ENCODE measurements at regions not wholly inside any gene's neighbourhood (a gene's known extent, or its start where the extent isn't known, plus 50 kb on each side); places are given as distances from the start of the nearest gene placed in this dataset.

DNA sequence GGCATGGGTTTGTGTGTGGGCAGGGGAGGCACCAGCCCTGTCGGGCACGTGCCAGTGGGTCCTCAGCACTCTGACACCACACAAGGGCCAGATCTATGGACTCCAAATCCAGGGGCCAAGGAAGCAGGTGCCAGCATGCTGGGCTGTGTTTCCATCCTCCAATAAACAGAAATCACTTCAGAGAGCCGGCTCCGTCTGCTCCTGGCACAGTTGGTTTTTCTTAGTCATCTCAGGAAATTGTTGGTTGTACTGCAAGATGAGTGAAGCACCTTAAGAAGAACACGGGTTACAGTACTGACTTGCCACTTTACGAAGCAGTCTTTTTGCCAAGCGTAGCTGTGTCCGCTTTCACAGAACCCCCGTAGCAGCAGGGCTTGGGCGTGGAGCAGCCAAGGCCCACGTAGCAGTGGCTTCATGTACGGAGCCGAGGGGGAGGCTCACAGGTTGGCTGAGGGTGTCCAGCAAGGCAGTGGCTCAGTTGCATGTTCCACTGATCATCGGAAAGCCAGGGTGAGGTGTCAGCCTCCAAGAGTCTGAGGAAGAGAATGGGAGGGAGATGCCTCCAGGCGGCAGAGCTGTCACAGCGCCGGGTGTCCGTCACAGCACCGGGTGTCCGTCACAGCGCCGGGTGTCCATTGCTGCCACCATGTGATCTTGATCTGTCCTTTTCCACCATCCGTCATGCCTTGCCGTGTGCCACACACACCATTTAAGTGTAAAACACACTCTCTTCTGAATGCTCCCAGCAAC, 314.9 kb downstream of the CTTN start:
- no peak for DNase-seq (ENCODE audit: insufficient read length, low spot score)
- FAIRE-seq, result peak; percentile 54

DNA sequence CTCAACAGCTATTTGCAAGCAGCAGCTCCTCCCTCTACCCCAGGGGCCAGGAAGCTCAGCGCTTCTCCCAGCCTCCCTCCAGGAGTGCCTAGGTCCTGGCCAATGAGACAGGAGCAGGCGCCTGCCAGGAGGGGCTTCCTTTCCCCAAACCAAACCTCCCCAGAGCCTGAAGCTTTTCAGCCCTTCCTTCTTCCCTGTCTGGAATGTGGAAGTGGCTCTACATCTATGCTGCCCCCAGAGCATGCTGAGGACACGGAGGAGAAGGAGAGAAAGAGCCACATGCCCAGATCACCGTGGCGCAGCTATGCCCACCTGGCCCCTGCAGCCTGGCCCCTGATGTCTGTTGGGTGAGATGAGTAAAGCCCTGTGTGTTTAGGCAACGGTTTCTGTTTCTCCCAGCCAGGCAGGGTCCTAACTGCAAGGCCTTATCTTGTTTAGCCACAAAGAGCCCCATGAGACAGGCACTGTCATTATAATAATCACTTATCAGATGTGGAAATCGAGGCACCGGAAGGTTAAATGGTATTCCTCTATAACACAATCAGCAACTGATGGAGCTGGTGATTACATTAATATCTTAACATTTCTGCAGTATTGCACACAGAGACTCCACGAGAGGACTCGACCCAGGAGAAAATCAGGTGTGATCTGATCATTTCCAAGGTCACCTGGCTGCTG, 315.8 kb downstream of the CTTN start:
- FAIRE-seq (no peak), DNase-seq (ENCODE audit: insufficient read length, low spot score) (no peak)

GRCh38 chr11:70715166-70715951, 317.0 kb downstream of the CTTN start:
- DNase-seq (ENCODE audit: insufficient read length, low spot score), result no peak
- no peak for FAIRE-seq

DNA sequence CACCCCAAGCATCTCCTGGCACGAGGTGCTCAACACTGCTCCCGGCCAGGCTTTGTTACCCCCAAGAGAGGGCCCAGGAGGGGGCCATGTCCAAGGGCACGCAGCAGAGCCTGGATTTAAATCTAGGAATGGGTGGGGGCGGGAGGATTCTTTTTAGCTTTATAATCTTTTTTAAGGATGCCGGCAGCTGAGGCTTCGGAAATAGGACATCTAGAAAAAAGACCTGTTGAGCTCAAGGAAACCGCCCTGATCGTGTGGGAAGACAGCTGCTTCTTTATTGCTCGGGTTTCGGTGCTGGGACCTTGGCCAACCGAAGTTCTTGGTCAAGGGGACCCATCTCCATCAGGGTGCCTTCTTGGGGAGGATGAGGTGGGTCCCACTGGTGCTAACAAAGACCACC, 317.9 kb downstream of the CTTN start:
- DNase-seq (ENCODE audit: insufficient read length, low spot score) (no peak), FAIRE-seq (no peak)

DNA sequence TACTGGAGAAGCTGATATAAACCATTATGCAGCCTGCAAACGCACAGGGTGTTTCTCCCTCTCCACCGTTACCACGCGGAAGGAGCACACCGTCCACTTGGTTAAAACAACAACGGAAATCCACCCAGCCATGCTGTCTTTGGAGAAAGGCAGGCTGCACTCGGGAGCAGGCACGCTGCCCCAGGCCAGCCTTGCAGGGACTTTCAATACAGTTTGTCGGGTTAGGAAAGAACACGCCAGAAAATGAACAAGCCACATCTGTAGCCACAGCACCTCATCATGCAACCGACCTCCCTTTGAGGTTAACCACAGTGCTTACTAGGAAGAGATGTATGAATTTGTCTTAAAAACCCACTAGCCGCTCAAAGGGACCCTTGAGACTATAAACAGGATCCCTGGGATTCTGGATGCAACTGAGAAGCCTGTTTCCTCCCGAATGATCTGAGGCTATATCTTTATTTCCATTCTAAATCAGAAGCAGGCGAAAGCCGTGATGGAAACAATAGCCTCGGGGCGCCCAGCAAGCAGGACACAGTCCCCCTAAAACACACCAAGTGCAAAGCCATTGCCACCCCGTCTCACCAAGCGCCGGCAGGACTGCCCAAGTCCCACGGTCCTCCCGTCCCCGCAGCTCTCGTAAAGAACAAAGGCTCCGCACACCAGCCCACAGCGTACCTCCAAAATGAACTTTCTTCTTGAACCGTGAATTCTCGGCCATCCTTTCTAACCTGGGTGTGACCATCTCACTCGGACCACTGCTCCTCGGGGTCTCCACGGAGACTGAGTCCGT, 318.9 kb downstream of the CTTN start:
- FAIRE-seq, result no peak
- no peak for DNase-seq (ENCODE audit: insufficient read length, low spot score)

DNA sequence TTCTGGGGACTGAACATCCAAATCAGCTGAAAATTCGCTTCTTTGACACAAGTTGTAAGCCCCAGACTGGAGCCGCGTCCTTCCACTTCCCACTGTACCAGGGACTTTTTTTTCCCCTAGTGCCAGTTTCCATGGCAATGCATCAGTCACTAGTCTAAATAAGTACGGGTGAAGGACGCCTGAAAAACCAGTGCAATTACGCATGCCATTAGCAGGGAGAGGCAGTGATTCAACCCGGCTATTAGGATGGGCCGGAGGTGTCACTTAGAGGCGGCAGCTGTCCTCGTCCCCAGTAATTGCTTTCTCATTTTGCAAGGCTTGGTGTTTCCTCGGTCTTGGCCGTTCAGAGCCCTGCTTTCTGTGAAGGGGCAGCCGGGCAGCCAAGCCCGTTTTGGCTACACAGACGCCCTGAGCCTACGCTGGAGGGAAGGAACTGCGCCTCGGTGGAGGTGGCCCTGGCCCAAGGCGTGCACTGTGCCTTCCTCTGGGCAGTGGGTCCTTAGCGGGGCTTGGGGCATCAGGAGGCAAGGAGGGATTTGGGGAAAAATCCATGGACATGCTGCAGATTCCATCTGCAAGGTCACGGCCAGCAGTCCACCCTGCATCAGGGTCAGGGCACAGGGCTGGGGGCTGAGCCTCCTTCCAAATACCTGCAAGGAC, 319.7 kb downstream of the CTTN start:
- DNase-seq (ENCODE audit: insufficient read length, low spot score) (no peak), FAIRE-seq (no peak)

DNA sequence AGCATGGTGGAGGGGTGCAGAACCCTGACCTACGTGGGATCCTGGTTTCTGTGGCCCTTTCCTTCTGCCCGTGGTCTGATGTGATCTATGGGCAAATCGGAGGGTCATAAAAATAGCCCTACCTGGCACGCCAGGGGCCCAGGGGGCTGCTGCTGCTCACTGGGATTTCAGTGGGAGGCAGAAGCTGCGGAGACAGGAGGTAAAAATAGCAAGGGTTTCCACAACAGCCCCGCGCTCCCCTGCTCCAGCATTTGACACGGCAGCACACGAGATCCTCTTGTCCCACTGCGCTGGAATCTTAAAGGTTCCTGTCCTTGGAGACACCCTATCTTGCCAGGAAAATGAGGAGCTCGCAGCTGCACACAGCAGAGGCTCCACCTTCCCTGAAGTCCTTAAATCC, 321.2 kb downstream of the CTTN start:
- DNase-seq (ENCODE audit: insufficient read length, low spot score) (no peak), FAIRE-seq (no peak)

- FAIRE-seq (no peak), DNase-seq (ENCODE audit: insufficient read length, low spot score) (no peak)
Observed at GRCh38 chr11:70720281-70720680, 322.0 kb downstream of the CTTN start.

GRCh38 chr11:70721006-70721405, 322.7 kb downstream of the CTTN start:
- FAIRE-seq, result no peak
- DNase-seq (ENCODE audit: insufficient read length, low spot score), result no peak

- DNase-seq (ENCODE audit: insufficient read length, low spot score) (no peak), FAIRE-seq (no peak)
Observed at GRCh38 chr11:70725278-70725677, 326.9 kb downstream of the CTTN start.

DNA sequence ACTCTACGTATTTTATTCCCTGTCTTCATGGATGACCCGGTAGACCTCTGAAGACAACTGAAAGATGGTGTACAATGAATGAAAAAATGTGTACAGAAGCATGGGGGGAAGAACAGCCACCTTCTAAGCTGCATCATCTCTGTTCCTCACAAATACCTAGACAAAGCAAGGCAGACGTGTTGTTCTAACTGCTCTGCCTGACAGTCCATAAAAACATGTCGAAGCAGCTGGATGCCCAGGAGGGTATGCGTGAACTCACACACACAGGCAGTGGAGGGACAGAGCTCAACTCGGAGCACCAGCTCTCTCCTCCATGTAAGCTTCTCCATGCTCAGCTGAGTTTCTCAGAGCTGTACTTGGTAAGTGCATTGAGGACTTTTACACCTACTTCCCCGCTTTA, 327.4 kb downstream of the CTTN start:
- DNase-seq (ENCODE audit: insufficient read length, low spot score), result no peak
- FAIRE-seq, result peak; percentile 33

- FAIRE-seq, result no peak
- DNase-seq (ENCODE audit: insufficient read length, low spot score), result no peak
Observed at GRCh38 chr11:70727021-70727420, 328.7 kb downstream of the CTTN start.

DNA sequence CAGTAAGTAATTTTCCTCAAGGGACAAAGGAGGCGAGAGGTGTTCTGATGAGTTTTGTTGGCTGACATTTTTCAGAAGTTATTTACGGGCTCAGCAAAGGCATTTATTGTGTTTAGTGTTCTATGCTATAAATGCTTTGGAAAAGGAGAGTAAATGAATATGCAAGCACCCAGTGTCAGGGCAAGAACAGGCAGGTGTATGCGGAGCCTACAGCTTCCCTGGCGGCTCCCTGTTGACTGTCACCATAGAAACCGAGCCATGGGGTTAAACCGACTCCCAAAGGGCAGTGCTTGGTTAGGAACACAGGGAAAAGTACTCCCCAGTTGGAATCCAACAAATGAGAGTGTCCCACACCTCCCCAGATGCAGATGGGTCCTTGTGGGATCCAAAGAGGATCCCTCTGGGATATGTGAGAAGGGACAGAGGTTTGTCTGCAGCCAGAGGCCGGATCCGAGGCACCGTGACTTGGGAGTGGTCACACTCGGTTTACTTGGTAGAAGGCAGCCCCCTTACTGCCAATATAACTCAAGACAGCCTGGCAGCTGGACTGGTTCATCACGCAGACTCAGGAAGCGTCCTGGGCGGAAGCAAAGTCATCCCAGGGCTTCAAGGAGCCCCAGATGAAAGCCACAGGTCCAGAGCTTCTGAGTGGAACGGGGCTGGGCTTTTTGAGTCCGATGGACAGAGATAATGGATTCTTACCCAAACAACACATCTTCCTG, 329.7 kb downstream of the CTTN start:
- FAIRE-seq (no peak), DNase-seq (ENCODE audit: insufficient read length, low spot score) (no peak)

- no peak for FAIRE-seq
Observed at GRCh38 chr11:70729949-70730348, 331.6 kb downstream of the CTTN start.

DNA sequence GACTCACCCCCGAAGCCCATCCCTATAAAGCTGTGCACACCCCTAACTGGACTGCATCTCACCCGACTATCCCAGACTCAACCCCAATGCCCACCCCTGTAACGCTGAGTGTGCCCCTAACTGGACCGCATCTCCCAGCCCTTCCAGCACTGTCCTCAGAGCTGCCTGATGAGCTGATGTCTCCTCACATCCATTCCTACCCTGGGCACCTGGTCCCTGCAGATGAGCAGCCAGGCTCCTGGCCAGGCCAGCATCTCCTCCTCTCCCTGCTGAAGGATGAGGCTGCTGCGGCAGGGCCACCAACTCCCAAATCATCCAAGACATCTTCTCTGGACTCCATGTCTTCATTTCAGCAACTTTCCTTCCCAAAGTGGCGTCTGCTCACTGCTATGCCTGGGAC, 332.1 kb downstream of the CTTN start:
- FAIRE-seq, result no peak

More at GRCh38 chr11:70729949-70730348, 331.6 kb downstream of the CTTN start:
- DNase-seq (ENCODE audit: insufficient read length, low spot score), result no peak

DNA sequence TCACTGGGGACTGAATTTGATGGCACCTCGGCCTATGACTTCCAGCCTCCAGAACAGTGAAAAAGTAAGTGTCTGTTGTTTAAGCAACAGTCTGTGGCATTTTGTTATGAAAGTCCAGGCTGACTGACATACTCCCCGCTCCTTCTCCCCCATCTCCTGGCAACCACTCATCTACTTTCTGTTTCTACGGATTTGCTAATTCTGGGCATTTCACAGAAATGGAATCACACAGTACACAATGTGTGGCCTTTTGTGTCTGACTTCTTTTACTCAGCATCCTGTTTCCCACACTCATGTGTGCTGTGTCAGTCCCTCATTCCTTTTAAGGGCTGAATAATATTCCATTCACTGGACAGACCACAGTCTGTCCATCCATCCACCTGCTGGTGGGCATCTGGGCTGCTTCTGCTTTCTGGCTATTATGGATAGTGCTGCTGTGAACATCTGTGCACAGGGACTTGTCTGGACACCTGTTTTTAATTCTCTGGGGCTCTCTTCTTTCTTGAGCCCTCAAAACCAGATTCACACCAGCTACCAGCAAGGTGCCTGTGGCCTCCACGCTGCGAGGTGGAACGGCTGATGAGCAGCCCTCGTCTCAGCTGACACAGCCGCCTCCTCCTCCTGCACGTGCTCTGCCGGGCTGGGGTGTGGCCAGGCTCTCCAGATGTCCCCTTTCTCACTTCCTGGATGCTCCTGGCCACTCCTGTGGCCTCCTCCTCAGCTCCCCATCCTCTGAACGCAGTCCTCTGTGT, 333.1 kb downstream of the CTTN start:
- DNase-seq (ENCODE audit: insufficient read length, low spot score) (no peak), FAIRE-seq (no peak)

More for the DNA sequence above, 332.1 kb downstream of the CTTN start:
- no peak for DNase-seq (ENCODE audit: insufficient read length, low spot score)

DNA sequence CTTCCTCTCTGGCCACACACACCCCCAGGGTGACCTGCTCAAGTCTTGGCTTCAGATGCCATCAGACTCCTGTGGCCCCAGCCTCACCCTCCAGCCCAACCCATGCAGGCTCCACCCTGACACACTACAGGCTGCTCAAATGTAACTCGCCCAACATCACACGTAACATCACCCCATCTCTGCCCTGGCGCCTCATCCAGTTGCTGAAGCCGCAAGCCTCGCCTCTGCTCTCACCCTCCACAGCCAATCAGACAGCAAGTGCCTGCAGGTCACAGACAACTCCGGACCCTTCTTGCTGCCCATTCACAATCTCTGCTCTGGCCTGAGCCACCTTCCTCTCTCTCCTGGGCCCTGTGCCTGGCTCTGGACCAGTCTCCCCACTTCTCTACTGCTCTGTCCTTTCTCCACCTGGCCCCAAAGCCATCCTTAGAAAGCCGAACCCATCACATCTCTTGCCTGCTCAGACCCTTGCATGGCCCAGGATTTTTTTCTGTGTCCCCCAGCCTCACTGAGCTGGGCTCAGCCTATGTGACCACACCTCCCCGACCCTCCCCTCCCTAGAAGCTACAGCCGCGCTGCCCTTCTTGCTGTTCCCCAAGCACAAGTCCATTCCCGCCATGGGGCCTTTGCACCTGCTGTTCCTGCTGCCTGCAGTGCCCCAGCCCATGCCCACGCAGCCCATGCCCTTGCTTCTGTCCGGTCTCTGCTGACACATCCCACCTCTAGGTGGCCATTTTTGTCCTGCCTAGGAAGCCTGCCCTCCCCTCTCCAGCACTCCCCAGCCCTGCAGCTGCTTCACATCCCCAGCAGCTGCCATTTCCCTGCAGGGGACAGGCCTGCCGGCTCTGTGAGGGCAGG, 333.9 kb downstream of the CTTN start:
- no peak for FAIRE-seq
- no peak for DNase-seq (ENCODE audit: insufficient read length, low spot score)

DNA sequence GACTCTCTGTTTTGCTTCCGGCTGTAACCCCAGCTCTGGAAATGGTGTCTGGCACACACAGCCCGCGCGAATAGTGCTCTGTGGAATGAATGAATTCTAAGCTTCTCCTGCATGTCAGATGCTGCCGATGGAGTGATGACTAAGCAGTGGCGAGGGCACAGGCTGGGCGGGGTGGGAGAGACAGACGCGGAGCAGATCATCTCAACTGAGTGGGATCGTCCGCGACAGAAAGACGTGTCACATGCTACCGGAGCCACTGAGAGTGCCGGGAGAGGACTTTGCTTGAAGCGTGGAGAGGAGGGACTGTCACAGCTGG, 334.5 kb downstream of the CTTN start:
- no peak for FAIRE-seq
- no peak for DNase-seq (ENCODE audit: insufficient read length, low spot score)
